DOHH2 (cell line): ENCODE measurements at regions not wholly inside any gene's neighbourhood (a gene's known extent, or its start where the extent isn't known, plus 50 kb on each side); places are given as distances from the start of the nearest gene placed in this dataset.

Experiments used
- H3F3A ChIP-seq: fragments of 200-600 bp; sonication (generic), shearing (Covaris generic); 2 replicates; pipeline ENCODE4 v1.6.0; 2016; ENCODE audit warnings: antibody characterized with exemption, mild to moderate bottlenecking; ENCODE audit not compliant: control insufficient read depth, insufficient read depth
- H3K27ac ChIP-seq: fragments of 200-600 bp; sonication (generic); 2 replicates; pipeline ENCODE4 v1.5.1; 2014; ENCODE audit warnings: low read depth, mild to moderate bottlenecking, low read length, moderate library complexity
- H3K27me3 ChIP-seq: fragments of 200-600 bp; sonication (generic); 2 replicates; pipeline ENCODE4 v1.6.1; 2014; ENCODE audit warnings: mild to moderate bottlenecking, low read length, mixed read lengths; ENCODE audit not compliant: control insufficient read depth
- H3K36me3 ChIP-seq: fragments of 200-600 bp; sonication (generic); 2 replicates; pipeline ENCODE4 v1.6.1; 2014; ENCODE audit warnings: mild to moderate bottlenecking, low read length, moderate library complexity, mixed read lengths; ENCODE audit not compliant: control insufficient read depth
- H3K4me1 ChIP-seq: fragments of 200-600 bp; sonication (generic); 2 replicates; pipeline ENCODE4 v1.6.1; 2014; ENCODE audit warnings: mild to moderate bottlenecking, low read length, mixed read lengths; ENCODE audit not compliant: control insufficient read depth
- H3K4me2 ChIP-seq: fragments of 200-600 bp; sonication (generic); 2 replicates; pipeline ENCODE4 v1.6.0; 2014; ENCODE audit warnings: mild to moderate bottlenecking, low read length, moderate library complexity
- H3K4me3 ChIP-seq: fragments of 200-600 bp; sonication (generic); 2 replicates; pipeline ENCODE4 v1.5.1; 2014; ENCODE audit warnings: mild to moderate bottlenecking, low read length, mixed read lengths
- H3K79me2 ChIP-seq: fragments of 200-600 bp; sonication (generic); 2 replicates; pipeline ENCODE4 v1.6.1; 2014; ENCODE audit warnings: mild to moderate bottlenecking, low read length, mixed read lengths; ENCODE audit not compliant: control insufficient read depth
- H3K9me2 ChIP-seq: fragments of 200-600 bp; sonication (generic); replicated peaks from 2 replicates; pipeline ENCODE4 v1.6.1; 2014; ENCODE audit warnings: mild to moderate bottlenecking, low read length, mixed read lengths; ENCODE audit not compliant: control insufficient read depth
- H3K9me3 ChIP-seq: fragments of 200-600 bp; sonication (generic); 2 replicates; pipeline ENCODE4 v1.6.1; 2014; ENCODE audit warnings: antibody characterized with exemption, low read length, mixed read lengths; ENCODE audit not compliant: control insufficient read depth, insufficient read depth
- H4K20me1 ChIP-seq: fragments of 200-600 bp; sonication (generic); 2 replicates; pipeline ENCODE4 v1.6.0; 2014; ENCODE audit warnings: low read depth, mild to moderate bottlenecking, antibody characterized with exemption, low read length, moderate library complexity; ENCODE audit not compliant: control insufficient read depth, insufficient read depth
- EZH2phosphoT487 ChIP-seq: fragments of 200-600 bp; sonication (generic); IDR thresholded peaks from 2 replicates; pipeline ENCODE4 v1.6.1; 2017; ENCODE audit warnings: borderline replicate concordance, mild to moderate bottlenecking, antibody characterized with exemption, low read length, moderate library complexity, mixed read lengths
- TF ChIP-seq, protein P1 (sequence below): fragments of 200-600 bp; sonication (generic); IDR thresholded peaks from one replicate; pipeline ENCODE4 v1.5.1; 2014; ENCODE audit warnings: antibody characterized with exemption, mild to moderate bottlenecking, low read depth, low read length; ENCODE audit not compliant: poor library complexity, severe bottlenecking

DNA sequence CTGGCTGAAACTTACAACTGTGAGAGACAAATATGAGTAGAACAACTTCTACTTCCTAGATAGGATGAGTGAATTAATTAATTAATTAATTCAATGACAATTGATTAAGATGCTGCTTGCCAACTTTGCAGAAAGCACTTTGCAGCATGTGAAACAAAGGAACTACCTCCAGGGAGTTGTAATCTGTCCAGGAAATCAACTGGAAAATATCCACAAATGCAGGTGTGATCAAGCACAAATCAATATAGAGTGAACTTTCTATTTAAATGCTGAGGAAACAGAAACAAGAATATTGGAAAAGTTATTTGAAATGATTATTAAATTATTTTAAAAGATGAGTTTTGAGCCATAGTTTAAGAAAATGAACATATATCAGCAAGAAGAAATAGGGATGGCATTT is 163.9 kb upstream of the ARID2 start:
- Histone ChIP-seq H3K36me3 (no peaks in the 10 kb centered on the region), H4K20me1 (no peaks in the 10 kb centered on the region), H3F3A (no peaks in the 10 kb centered on the region), H3K9me2 (no peaks in the 10 kb centered on the region), H3K4me3 (no peak overlapping the region), H3K27ac (no peak overlapping the region), H3K27me3 (no peaks in the 10 kb centered on the region), H3K79me2 (no peaks in the 10 kb centered on the region), H3K4me2 (no peak overlapping the region), H3K4me1 (no peaks in the 10 kb centered on the region), H3K9me3 (no peaks in the 10 kb centered on the region)
- TF ChIP-seq, protein P1, sequence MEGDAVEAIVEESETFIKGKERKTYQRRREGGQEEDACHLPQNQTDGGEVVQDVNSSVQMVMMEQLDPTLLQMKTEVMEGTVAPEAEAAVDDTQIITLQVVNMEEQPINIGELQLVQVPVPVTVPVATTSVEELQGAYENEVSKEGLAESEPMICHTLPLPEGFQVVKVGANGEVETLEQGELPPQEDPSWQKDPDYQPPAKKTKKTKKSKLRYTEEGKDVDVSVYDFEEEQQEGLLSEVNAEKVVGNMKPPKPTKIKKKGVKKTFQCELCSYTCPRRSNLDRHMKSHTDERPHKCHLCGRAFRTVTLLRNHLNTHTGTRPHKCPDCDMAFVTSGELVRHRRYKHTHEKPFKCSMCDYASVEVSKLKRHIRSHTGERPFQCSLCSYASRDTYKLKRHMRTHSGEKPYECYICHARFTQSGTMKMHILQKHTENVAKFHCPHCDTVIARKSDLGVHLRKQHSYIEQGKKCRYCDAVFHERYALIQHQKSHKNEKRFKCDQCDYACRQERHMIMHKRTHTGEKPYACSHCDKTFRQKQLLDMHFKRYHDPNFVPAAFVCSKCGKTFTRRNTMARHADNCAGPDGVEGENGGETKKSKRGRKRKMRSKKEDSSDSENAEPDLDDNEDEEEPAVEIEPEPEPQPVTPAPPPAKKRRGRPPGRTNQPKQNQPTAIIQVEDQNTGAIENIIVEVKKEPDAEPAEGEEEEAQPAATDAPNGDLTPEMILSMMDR: no peak
- TF ChIP-seq EZH2phosphoT487: no peak

DNA sequence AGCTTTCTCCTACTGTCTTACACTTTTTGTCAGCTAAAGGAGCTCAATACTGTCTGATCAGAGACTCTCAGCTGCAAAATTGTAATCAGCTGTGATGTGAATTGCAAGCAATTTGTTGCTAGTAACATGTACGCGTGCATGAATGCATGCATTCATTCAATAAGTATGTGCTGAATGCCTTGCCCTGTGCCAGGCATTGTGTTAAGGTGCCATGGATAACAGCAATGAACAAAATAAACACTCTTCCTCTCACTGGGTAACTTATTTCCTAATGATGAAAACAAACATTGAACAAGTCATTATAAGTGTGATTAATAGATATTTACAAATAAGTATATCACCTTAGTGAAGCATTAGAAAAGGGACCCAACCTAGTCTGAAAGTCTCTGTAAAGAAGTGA is 163.2 kb upstream of the ARID2 start:
- no peaks in the 10 kb centered on the region for H3K36me3 ChIP-seq
- no peaks in the 10 kb centered on the region for H3K9me3 ChIP-seq
- H3K79me2 ChIP-seq: no peaks in the 10 kb centered on the region
- no peaks in the 10 kb centered on the region for H4K20me1 ChIP-seq
- H3F3A ChIP-seq: no peaks in the 10 kb centered on the region
- H3K27me3 ChIP-seq: no peaks in the 10 kb centered on the region
- TF ChIP-seq EZH2phosphoT487: no peak
- TF ChIP-seq, protein P1: no peak
- H3K4me2 ChIP-seq: no peak overlapping the region
- no peak overlapping the region for H3K4me3 ChIP-seq
- H3K9me2 ChIP-seq: no peaks in the 10 kb centered on the region
- H3K27ac ChIP-seq: no peak overlapping the region
- H3K4me1 ChIP-seq: no peaks in the 10 kb centered on the region

DNA sequence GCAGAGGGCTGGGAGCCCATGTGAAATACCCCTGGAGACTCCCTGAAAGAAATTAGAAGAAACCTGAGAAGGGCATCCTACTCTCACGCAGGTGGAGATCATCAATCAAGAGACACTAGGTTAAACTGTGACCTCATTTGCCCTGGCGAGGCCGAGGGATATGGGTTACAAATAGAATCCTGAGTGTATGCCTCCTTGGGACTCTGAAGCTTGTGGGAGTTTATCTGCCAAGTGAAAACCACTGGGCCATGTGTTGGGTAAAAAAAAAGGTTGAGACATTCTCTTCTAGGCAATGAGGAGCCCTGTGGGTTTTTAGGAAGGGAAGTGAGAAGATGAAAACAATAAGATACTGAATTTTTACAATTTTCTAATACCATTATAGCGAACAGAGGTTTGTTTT is 160.7 kb upstream of the ARID2 start:
- no peaks in the 10 kb centered on the region for H4K20me1 ChIP-seq
- H3K27me3 ChIP-seq: no peaks in the 10 kb centered on the region
- H3K79me2 ChIP-seq: no peaks in the 10 kb centered on the region
- no peaks in the 10 kb centered on the region for H3K9me2 ChIP-seq
- no peak overlapping the region for H3K4me3 ChIP-seq
- H3K4me2 ChIP-seq: no peak overlapping the region
- H3K4me1 ChIP-seq: no peaks in the 10 kb centered on the region
- no peaks in the 10 kb centered on the region for H3K9me3 ChIP-seq
- TF ChIP-seq EZH2phosphoT487: no peak
- TF ChIP-seq, protein P1: no peak
- H3K36me3 ChIP-seq: no peaks in the 10 kb centered on the region
- no peaks in the 10 kb centered on the region for H3F3A ChIP-seq
- no peak overlapping the region for H3K27ac ChIP-seq

DNA sequence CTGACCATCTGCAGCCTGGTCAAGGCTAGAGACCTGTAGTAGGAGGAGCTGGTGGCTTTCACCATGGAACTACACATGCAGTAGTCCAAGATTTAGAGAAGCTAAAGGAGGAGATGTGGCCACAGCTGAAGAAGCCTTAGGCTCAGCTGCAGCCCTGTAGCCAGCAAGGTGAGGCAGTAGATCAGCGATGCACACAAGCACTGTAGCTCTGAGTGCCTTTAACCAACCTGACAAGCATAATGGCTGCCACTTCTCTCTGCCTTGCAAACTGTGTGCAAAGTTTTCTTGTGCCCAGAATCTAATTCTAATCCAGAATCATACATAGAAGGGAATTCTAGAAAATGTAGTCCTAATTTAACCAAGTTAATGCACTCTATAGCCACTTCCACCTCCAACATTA is 159.0 kb upstream of the ARID2 start:
- Histone ChIP-seq H3F3A (no peaks in the 10 kb centered on the region), H3K4me2 (no peak overlapping the region), H3K27ac (no peak overlapping the region), H3K9me2 (no peaks in the 10 kb centered on the region), H3K9me3 (no peaks in the 10 kb centered on the region), H3K4me1 (peaks cover under 1% of the 10 kb centered on the region; the same call in 1 of the 2 replicates), H4K20me1 (no peaks in the 10 kb centered on the region), H3K36me3 (no peaks in the 10 kb centered on the region), H3K4me3 (no peak overlapping the region), H3K27me3 (no peaks in the 10 kb centered on the region), H3K79me2 (no peaks in the 10 kb centered on the region)
- TF ChIP-seq EZH2phosphoT487: no peak
- TF ChIP-seq, protein P1: no peak
